ENCODE measurements at regions not wholly inside any gene's neighbourhood (a gene's known extent, or its start where the extent isn't known, plus 50 kb on each side); places are given as distances from the start of the nearest gene placed in this dataset.

GRCh38 chr11:42545954-42546353, 765.8 kb upstream of the API5 start:
- H3K4me3 ChIP-seq: no peak overlapping the region
- no peak overlapping the region for H3K27ac ChIP-seq (replicated peaks)
- no peaks in the 10 kb centered on the region for H3K27me3 ChIP-seq (ENCODE audit: low read depth)
- H3K36me3 ChIP-seq: no peaks in the 10 kb centered on the region
- no peaks in the 10 kb centered on the region for H3K4me1 ChIP-seq
- H3K9me3 ChIP-seq (replicated peaks): peaks cover 9% of the 10 kb centered on the region
- no peak for DNase-seq
- TF ChIP-seq CTCF (IDR thresholded peaks at IDR 0.05; ENCODE audit: borderline replicate concordance): no peak
- intact Hi-C loops (cut with micrococcal nuclease): no loop called here

GRCh38 chr11:42552786-42553185, 759.0 kb upstream of the API5 start:
- H3K27ac ChIP-seq (replicated peaks): no peak overlapping the region
- no peak for DNase-seq
- no peaks in the 10 kb centered on the region for H3K27me3 ChIP-seq (ENCODE audit: low read depth)
- no peaks in the 10 kb centered on the region for H3K36me3 ChIP-seq
- H3K9me3 ChIP-seq (replicated peaks): no peaks in the 10 kb centered on the region
- no peaks in the 10 kb centered on the region for H3K4me1 ChIP-seq
- intact Hi-C loops (cut with micrococcal nuclease): no loop called here
- no peak overlapping the region for H3K4me3 ChIP-seq
- TF ChIP-seq CTCF (IDR thresholded peaks at IDR 0.05; ENCODE audit: borderline replicate concordance): no peak

GRCh38 chr11:42555190-42555589, 756.6 kb upstream of the API5 start:
- intact Hi-C loops (cut with micrococcal nuclease): no loop called here

GRCh38 chr11:42571131-42571877, 740.5 kb upstream of the API5 start:
- no peak for DNase-seq

More at GRCh38 chr11:42555190-42555589, 756.6 kb upstream of the API5 start:
- no peaks in the 10 kb centered on the region for H3K4me1 ChIP-seq
- H3K4me3 ChIP-seq: no peak overlapping the region
- H3K36me3 ChIP-seq: no peaks in the 10 kb centered on the region
- DNase-seq: no peak
- H3K27ac ChIP-seq (replicated peaks): no peak overlapping the region
- H3K9me3 ChIP-seq (replicated peaks): no peaks in the 10 kb centered on the region
- no peaks in the 10 kb centered on the region for H3K27me3 ChIP-seq (ENCODE audit: low read depth)
- no peak for TF ChIP-seq CTCF (IDR thresholded peaks at IDR 0.05; ENCODE audit: borderline replicate concordance)

GRCh38 chr11:42571878-42572610, 739.8 kb upstream of the API5 start:
- H3K27ac ChIP-seq (replicated peaks): no peak overlapping the region
- no peak for DNase-seq
- no peaks in the 10 kb centered on the region for H3K36me3 ChIP-seq
- H3K4me1 ChIP-seq: no peaks in the 10 kb centered on the region
- peaks cover 8% of the 10 kb centered on the region for H3K9me3 ChIP-seq (replicated peaks)
- no peaks in the 10 kb centered on the region for H3K27me3 ChIP-seq (ENCODE audit: low read depth)
- intact Hi-C loops (cut with micrococcal nuclease): no loop called here
- TF ChIP-seq CTCF (IDR thresholded peaks at IDR 0.05; ENCODE audit: borderline replicate concordance): no peak
- H3K4me3 ChIP-seq: no peak overlapping the region

More at GRCh38 chr11:42571131-42571877, 740.5 kb upstream of the API5 start:
- TF ChIP-seq CTCF (IDR thresholded peaks at IDR 0.05; ENCODE audit: borderline replicate concordance): no peak
- Histone ChIP-seq H3K4me3 (no peak overlapping the region), H3K27ac (replicated peaks) (no peak overlapping the region), H3K27me3 (ENCODE audit: low read depth) (no peaks in the 10 kb centered on the region), H3K9me3 (replicated peaks) (peaks cover 14% of the 10 kb centered on the region), H3K4me1 (no peaks in the 10 kb centered on the region), H3K36me3 (no peaks in the 10 kb centered on the region)
- intact Hi-C loops (cut with micrococcal nuclease): no loop called here
